Small intestine (tissue), 7 donors: ENCODE measurements at regions not wholly inside any gene's neighbourhood (a gene's known extent, or its start where the extent isn't known, plus 50 kb on each side); places are given as distances from the start of the nearest gene placed in this dataset.
"Not testable (repeated sequence)": the region's sequence is repeated elsewhere in the genome, so short reads cannot be mapped to it uniquely, and the experiment has no call there.

Experiments
- DNase-seq, 2 donors: peaks; one replicate each; pipeline versions ENCODE4 v3.0.0 to v3.0.0-alpha.2; 2013
- FAIRE-seq: peaks from 2 replicates; lab custom pipeline; 2012; peaks lifted over from hg19 to GRCh38; lab: Jason Lieb, UNC
- H3K27ac ChIP-seq, 3 donors: one replicate each; pipeline ENCODE4 v1.5.1; 2013; ENCODE audit warnings: low read length in 2 of 3, mild to moderate bottlenecking in 2 of 3, control low read depth in 1 of 3, inconsistent platforms in 1 of 3, low read depth in 1 of 3, moderate library complexity in 1 of 3
- H3K27me3 ChIP-seq, 3 donors: one replicate each; pipeline ENCODE4 v1.6.1; 2013; ENCODE audit warnings: low read length in 3 of 3, inconsistent platforms in 1 of 3; ENCODE audit not compliant: control insufficient read depth in 3 of 3, insufficient read depth in 3 of 3
- H3K36me3 ChIP-seq, 3 donors: one replicate each; pipeline ENCODE4 v1.6.1; 2013; ENCODE audit warnings: low read length in 3 of 3, inconsistent platforms in 1 of 3, low read depth in 1 of 3, mild to moderate bottlenecking in 1 of 3, moderate library complexity in 1 of 3; ENCODE audit not compliant: control insufficient read depth in 3 of 3, insufficient read depth in 2 of 3
- H3K4me1 ChIP-seq, 3 donors: one replicate each; pipeline ENCODE4 v1.6.1; 2013; ENCODE audit warnings: low read length in 2 of 3, inconsistent platforms in 1 of 3, low read depth in 1 of 3, mild to moderate bottlenecking in 1 of 3, moderate library complexity in 1 of 3; ENCODE audit not compliant: control insufficient read depth in 3 of 3, insufficient read depth in 2 of 3
- H3K4me3 ChIP-seq, 3 donors: one replicate each; pipeline ENCODE4 v1.5.1; 2013; ENCODE audit warnings: low read length in 3 of 3, control low read depth in 1 of 3, inconsistent platforms in 1 of 3, low read depth in 1 of 3, mild to moderate bottlenecking in 1 of 3, moderate library complexity in 1 of 3
- H3K9me3 ChIP-seq, 2 donors: one replicate each; pipeline ENCODE4 v1.6.1; 2013; ENCODE audit warnings: low read depth in 1 of 2, low read length in 1 of 2; ENCODE audit not compliant: control insufficient read depth in 2 of 2, insufficient read depth in 1 of 2
- WGBS, 3 donors: extraction: QIAGEN DNeasy Blood & Tissue Kit; methylation state at CpG; one replicate each; pipeline ENCODE4 v1.1.7; 2013; 5-methylcytosine and 5-hydroxymethylcytosine counted together
- donor health status: healthy with polysubstance abuse.
- donor health status: control.
- donor health status: control.
- donor health status: Bipolar disorder and iron deficiency.
- donor health status: healthy.

DNA sequence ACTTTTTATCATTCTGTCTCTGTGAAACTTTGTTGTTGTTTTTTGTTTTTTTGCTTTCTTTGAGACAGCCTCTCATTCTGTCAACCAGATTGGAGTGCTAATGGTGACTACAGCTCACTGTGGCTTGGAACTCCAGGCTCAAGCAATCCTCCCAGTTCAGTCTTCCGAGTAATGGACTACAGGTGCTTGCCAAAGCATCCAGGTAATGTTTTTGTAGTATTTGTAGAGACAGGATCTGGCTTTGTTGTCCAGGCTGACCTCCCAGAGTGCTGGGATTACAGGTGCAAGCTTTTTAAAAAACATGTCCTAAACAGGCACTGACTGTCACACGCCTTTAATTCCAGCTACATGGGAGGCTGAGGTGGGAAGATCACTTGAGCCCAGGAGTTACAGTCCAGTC lies 235.1 kb downstream of the MEF2C start:
- Histone ChIP-seq H3K9me3 (no peaks in the 10 kb centered on the region), H3K27ac (no peak overlapping the region), H3K36me3 (no peaks in the 10 kb centered on the region), H3K4me1 (no peaks in the 10 kb centered on the region), H3K4me3 (no peak overlapping the region), H3K27me3 (peaks cover 0 to 2% (median 0%) of the 10 kb centered on the region in 3 donors)
- DNase-seq = no peak
- FAIRE-seq = no peak
- 73 to 83% (median 76%) methylated on average over 2 of the region's 2 CpGs for WGBS, 3 donors

DNA sequence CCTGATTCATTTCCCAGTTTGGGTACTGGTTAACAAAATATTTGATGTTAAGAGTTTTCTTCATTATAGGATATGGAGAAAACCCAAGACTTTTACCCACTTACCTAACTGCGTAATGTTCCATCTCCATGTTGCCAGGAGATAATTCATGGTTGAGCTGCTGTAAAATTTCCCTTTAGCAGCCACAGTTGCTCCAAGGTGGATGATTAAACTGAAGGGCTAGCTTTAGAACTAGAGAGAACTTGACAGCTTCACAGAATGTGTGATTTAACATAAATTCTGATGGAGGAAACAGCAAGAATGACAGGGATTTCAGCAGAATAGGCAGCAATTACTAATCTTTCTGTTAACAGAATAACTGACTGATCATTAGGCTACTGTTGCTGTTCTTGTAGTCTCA lies 236.1 kb downstream of the MEF2C start:
- Histone ChIP-seq H3K27ac (no peak overlapping the region), H3K4me3 (no peak overlapping the region), H3K36me3 (no peaks in the 10 kb centered on the region), H3K9me3 (no peaks in the 10 kb centered on the region), H3K27me3 (peaks cover 0 to 2% (median 0%) of the 10 kb centered on the region in 3 donors), H3K4me1 (no peaks in the 10 kb centered on the region)
- 85 to 94% (median 89%) methylated on average over 1 of the region's 1 CpG for WGBS, 3 donors
- DNase-seq = no peak
- FAIRE-seq = no peak

- H3K9me3 ChIP-seq = no peaks in the 10 kb centered on the region
- H3K4me1 ChIP-seq = no peaks in the 10 kb centered on the region
- FAIRE-seq = no peak
- H3K27ac ChIP-seq = no peak overlapping the region
- H3K27me3 ChIP-seq = peaks cover 0 to 2% (median 0%) of the 10 kb centered on the region in 3 donors
- no peaks in the 10 kb centered on the region for H3K36me3 ChIP-seq
- no peak overlapping the region for H3K4me3 ChIP-seq
- 75 to 83% (median 77%) methylated on average over 3 of the region's 3 CpGs for WGBS, 3 donors
- DNase-seq = no peak
Observed at GRCh38 chr5:88644676-88645075, 238.3 kb downstream of the MEF2C start.

DNA sequence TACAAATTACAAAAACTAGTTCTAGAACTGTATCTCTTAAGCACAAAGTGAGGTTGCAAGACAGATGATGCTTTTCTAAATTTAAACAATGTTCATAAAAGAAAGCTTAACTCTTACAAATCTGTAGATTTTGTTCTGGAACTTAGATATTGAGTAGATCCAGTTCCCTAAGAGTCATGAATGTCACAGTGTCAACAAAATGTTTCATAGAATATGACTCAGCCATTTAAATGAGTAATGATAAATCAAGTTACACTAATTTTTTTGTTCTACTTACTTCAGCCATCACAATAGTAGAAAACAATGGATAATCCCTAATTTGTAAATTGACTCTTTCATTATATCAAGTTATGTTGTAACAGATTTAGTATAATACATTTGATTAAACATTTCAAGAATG lies 239.7 kb downstream of the MEF2C start:
- DNase-seq (no peak), FAIRE-seq (peak; percentile 65)
- no peaks in the 10 kb centered on the region for H3K9me3 ChIP-seq
- no peaks in the 10 kb centered on the region for H3K4me1 ChIP-seq
- no peak overlapping the region for H3K4me3 ChIP-seq
- peaks cover 0 to 2% (median 0%) of the 10 kb centered on the region in 3 donors for H3K27me3 ChIP-seq
- no peak overlapping the region for H3K27ac ChIP-seq
- H3K36me3 ChIP-seq = no peaks in the 10 kb centered on the region

- H3K27ac ChIP-seq = no peak overlapping the region
- H3K4me1 ChIP-seq = no peaks in the 10 kb centered on the region
- H3K27me3 ChIP-seq = no peaks in the 10 kb centered on the region
- WGBS, 3 donors = 31 to 35% (median 32%) methylated on average over 2 of the region's 2 CpGs
- H3K36me3 ChIP-seq = no peaks in the 10 kb centered on the region
- FAIRE-seq (no peak), DNase-seq (no peak)
- no peak overlapping the region for H3K4me3 ChIP-seq
- H3K9me3 ChIP-seq = no peaks in the 10 kb centered on the region
Observed at GRCh38 chr5:88634014-88634413, 249.0 kb downstream of the MEF2C start.

DNA sequence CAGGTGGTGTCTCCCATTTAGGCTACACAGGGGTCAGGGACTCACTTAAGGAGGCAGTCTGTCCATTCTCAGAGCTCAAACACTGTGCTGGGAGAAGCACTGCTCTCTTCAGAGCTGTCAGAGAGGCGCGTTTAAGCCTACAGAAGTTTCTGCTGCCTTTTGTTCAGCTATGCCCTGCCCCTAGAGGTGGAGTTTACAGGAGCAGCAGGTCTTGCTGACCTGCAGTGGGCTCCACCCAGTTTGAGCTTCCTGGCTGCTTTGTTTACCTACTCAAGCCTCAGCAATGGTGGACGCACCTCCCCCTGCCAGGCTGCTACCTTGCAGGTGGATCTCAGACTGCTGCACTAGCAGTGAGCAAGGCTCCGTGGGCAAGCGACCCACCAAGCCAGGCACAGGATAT lies 260.1 kb downstream of the MEF2C start:
- FAIRE-seq, H3K4me3 ChIP-seq, H3K9me3 ChIP-seq, H3K36me3 ChIP-seq, H3K4me1 ChIP-seq, DNase-seq, H3K27me3 ChIP-seq, H3K27ac ChIP-seq: not testable (repeated sequence)
- WGBS, 3 donors = 89 to 91% (median 89%) methylated on average over 5 of the region's 5 CpGs

DNA sequence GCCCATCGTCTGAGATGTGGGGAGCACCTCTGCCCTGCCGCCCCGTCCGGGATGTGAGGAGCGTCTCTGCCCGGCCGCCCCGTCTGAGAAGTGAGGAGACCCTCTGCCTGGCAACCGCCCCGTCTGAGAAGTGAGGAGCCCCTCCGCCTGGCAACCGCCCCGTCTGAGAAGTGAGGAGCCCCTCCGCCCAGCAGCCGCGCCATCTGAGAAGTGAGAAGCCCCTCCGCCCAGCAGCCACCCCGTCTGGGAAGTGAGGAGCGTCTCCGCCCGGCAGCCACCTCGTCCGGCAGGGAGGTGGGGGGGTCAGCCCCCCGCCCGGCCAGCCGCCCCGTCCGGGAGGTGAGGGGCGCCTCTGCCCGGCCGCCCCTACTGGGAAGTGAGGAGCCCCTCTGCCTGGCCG lies 267.2 kb downstream of the MEF2C start:
- not testable (repeated sequence) for H3K9me3 ChIP-seq, H3K27ac ChIP-seq, DNase-seq, H3K27me3 ChIP-seq, H3K4me1 ChIP-seq, H3K36me3 ChIP-seq, FAIRE-seq, H3K4me3 ChIP-seq
- 98% methylated on average over 6 to 10 of the region's 32 CpGs; no CpG with 5 or more reads in 1 of the 3 donors for WGBS, 3 donors

DNA sequence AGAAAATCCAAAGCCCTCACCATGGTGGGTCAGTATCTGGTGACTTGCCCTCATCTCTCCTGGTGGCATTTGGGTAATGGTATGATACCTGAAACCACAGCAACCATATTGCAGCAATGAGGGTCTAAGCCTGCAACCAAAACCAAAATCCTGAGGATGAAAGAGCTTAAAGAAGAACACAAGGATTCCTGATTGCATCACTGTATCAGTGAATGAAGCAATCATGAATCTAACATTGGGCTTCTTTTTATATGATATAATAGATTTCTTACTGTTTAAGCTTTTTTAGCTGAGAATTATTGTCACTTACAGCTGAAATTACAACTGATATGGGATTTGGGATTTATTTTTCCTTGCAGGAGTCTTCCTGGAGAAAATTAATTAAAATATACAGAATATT lies 269.9 kb downstream of the MEF2C start:
- Histone ChIP-seq H3K27ac (no peak overlapping the region), H3K9me3 (no peaks in the 10 kb centered on the region), H3K36me3 (no peaks in the 10 kb centered on the region), H3K4me1 (no peaks in the 10 kb centered on the region), H3K4me3 (no peak overlapping the region), H3K27me3 (peaks cover 0 to under 1% (median 0%) of the 10 kb centered on the region in 3 donors)
- DNase-seq = no peak
- FAIRE-seq = no peak

- WGBS, 3 donors = 80 to 87% (median 81%) methylated on average over 3 of the region's 3 CpGs
- Histone ChIP-seq H3K27ac (no peak overlapping the region), H3K9me3 (no peaks in the 10 kb centered on the region), H3K4me3 (no peak overlapping the region), H3K27me3 (peaks cover 0 to 2% (median 0%) of the 10 kb centered on the region in 3 donors), H3K4me1 (no peaks in the 10 kb centered on the region), H3K36me3 (no peaks in the 10 kb centered on the region)
- FAIRE-seq = no peak
- DNase-seq = no peak
Observed at GRCh38 chr5:88610586-88610985, 272.4 kb downstream of the MEF2C start.
